ENCODE measurements at regions not wholly inside any gene's neighbourhood (a gene's known extent, or its start where the extent isn't known, plus 50 kb on each side); places are given as distances from the start of the nearest gene placed in this dataset.
"Not testable (repeated sequence)": the region's sequence is repeated elsewhere in the genome, so short reads cannot be mapped to it uniquely, and the experiment has no call there.

DNA sequence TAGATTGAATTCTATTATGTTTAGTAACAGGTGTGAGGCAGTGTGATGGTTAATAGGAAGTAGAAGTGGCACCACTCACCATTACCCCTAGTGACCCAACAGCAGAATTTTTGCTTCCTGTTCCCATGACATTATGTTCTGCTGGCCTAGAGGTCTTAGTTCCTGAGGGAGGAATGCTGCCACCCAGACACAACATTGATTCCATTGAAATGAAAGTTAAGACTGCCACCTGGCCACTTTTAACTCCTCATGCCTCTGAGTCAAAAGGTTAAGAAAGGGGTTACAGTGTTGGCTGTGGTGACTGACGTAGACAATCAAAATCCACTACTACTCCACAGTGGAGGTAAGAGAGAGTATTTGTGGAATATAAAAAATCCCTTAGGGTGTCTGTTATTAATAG, 218.9 kb upstream of the NMUR2 start:
- DNase-seq: no peak

DNA sequence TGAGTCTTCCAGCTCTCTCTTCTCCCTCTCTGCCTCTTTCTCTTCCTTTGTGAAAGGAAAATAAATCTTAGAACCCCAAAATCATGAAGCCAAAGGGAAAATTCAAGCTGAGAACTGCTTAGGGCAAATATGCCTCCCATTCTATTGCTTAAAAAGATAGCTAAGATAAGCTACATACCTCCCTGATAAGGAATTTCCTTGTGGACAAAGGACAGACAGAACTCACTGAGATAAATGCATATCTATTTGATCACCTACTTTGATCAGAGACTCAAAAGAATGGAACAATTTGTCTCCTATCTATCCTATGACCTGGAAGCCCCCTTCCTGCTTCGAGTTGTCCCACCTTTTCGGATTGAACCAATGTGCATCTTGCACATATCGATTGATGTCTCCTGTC, 220.6 kb upstream of the NMUR2 start:
- no peak for DNase-seq

DNA sequence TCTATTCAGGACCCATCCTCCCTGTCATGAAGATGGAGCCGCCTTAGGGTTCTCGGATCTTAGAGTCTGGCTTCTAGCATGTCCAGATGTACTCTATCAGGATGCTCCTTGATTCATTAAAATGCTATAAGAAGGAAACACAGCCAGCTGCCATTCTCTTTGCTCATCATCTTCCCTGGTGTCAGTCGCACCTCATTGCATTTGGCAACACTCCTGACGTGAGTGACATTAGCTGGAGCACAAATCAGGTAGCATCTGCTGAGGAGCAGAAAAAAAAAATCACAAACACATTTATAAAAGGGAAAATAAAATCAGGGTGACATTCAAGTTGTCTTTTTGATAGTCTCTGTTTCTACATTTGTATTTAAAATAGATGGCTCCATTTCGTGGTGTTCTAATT, 226.1 kb upstream of the NMUR2 start:
- DNase-seq: no peak

DNA sequence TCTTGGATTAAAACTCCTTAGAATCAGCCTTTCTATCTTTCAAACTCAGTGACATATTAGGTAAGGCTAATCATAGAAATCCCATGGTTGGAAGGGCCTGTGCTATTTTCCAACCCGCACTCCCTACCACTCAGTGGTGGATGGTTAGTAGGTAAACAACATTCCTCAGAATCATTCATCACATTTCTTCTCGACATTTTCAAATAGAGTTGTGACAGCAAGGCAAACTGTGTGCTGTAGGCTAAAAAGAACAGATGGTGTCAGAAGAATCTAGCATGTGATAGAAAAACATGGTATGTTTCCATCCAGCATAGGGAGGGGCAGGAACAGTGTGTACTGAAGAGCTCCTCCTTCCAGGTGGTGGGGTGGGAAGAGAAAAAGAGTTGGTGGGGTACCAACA, 227.3 kb upstream of the NMUR2 start:
- DNase-seq: no peak

DNA sequence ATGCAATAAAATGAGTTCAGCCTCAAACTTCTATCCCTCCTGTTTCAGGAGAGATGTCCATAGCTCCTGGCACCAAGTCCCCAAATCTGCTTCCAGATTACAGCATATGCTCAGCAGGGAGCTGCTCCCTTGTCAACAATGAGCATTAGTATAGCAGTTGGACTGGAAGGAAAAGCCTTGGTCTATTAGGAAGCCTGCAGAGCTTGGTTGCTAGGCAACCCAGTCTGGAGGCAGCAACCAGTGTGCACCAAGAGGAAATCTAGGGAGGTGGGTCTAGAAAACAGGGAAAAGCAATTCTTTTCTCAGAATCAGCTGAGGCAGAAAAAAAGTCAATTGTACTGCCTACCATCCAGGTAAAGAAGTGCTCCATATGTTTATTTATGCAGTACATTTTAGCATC, 229.5 kb upstream of the NMUR2 start:
- no peak for DNase-seq

DNA sequence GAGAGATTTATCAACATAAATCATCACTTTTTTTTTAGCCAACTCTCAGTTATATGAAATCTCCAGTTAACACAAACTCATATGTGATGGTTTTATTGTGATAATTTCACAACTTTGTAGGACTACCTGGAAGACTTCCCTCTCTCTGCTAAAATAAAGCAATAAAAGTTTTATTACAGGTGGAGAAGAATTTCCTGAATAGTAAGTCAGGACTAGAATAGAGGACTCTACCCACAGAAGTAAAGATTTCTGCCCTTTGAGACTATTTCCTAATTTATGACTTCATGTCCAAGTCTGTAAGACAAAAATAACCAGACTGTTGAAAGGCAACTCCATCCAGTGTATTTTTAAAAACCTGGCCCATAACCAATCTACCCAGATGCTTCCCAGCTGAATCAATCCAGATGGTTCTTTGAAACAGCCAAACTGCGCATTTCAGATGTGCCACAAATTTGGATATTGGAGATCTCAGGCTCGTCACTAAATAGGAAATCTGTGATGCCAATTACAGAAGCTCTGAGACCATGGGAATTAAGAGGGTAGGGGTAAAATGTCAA, 234.0 kb upstream of the NMUR2 start:
- no peak for DNase-seq

DNA sequence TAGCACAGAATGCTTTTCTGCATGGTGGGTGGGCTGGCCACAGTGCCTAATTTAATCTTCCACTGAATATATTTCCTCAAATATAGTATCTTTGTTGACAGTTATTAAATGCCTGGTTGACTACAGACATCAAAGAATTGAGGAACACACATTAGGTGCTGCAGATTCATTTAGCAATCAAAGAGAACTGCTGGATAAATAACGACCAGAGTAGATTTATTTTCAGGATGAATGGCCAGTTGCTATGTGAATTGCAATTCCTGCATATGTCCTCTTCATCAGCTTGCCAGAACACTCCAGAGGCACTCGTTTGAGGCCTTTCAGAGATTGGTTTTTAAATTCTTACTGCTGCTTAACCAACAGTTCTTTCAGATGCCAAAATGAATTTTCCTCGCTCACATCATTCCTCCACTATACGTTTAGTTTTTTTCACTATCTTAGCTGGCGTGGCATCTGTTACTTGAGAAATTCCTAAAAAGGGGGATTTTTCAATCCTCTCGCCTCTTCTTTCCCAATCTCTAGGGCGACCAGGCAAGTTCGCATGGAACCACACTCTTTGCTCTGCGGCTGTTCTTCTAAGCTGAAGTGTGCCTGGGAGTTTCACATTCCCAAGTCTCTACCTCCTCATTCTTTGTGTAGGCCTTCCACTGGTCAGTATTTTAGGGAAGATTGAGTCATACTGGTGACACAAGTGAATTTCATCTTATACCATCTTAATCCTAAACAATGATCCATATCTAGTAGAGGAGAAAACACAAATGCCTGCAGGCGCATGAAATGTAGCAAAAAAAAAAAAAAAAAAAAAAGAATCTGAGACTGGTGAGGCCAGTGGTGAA, 237.1 kb upstream of the NMUR2 start:
- DNase-seq: no peak

DNA sequence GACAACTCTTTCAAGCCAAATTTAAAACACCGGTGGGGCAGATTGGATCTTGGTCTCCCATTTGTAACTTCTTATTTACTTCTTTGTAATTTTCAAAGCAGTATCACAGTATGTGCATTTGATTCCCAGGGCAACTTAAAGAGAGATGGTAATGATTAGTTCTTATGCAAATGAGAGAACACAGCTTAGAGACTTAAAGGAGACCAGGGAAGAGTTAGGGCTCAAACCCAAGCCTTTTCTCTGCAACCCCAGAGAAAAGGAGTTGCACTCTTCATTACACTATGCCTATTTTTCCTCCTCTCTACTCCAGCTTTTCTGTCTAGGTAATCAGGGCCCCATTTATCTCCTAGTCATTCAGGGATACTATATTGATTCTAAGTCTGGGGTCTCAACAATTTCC, 237.8 kb upstream of the NMUR2 start:
- DNase-seq: no peak

DNA sequence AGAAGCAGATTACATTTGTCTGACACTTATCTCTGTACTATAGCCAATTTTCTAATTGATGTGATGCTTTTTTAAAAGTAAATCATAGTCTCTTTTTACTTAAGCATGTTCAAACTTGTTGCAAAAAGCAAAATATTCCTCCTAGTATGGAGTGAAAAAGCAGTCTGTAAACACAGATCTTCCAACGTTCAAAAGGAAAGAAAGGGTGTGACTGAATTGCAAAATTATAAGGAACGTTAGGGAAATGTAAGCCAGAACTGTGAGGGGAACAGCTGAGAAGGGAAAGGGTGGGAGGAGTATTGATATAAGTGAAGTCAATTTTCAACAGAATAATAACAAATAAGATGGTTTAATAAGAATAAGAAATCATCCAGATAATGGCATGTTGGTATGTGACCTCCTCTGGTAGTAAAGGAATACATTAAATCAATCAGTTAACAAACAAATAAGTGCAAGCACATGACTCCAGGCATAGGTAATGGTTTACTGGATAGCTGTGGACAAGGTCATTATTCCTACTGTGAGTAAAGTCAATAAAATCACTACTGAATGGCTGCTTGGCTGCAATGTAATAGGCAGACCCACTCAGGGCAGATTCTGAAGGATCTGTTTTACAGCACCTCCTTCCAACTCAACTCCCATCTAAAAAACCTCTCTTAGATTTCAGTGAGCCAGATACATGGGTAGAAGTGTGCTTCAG, 239.1 kb upstream of the NMUR2 start:
- no peak for DNase-seq

DNA sequence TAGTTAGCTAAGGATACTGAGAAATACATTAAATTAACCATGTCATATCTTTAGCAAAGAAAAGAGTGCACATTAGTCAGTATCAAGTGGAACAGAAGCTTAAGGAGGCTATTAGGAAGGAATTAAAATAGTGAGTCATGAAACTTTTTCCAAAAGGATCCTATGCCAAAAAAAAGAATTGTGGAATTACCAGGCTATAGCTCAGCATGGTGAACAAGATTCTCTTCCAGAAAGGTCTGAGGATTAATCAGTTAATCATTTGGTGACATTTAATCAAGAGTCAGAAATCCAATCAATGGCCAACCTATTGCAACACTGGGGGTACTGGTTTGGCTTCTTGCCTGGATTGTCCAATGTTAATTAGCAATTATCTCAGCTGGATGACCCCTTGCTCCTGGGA, 244.5 kb upstream of the NMUR2 start:
- DNase-seq: no peak

DNA sequence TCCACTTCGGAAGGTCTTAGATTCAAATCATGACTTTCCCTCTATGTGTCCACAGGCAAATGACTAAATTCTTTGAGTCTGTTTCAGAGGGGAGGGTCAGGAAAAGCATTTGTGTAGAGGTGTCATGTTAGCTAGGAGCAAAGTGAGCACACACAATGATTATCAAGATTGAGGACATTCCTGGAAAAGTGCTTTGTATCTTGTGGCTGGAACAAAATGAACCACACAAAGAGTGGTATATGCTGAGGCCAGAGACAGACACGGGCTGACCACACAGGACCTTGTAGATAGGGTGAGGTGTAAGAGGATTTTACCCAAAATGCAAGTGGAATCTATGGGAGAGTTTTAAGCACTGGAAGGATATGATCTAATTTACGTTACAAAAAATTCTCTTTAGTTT, 245.3 kb upstream of the NMUR2 start:
- no peak for DNase-seq

DNA sequence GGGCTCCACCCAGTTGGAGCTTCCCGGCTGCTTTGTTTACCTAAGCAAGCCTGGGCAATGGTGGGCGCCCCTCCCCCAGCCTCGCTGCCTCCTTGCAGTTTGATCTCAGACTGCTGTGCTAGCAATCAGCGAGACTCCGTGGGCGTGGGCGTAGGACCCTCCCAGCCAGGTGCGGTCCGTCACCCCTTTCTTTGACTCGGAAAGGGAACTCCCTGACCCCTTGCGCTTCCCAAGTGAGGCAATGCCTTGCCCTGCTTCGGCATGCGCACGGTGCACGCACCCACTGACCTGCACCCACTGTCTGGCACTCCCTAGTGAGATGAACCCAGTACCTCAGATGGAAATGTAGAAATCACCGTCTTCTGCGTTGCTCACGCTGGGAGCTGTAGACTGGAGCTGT, 254.4 kb upstream of the NMUR2 start:
- DNase-seq: not testable (repeated sequence)

DNA sequence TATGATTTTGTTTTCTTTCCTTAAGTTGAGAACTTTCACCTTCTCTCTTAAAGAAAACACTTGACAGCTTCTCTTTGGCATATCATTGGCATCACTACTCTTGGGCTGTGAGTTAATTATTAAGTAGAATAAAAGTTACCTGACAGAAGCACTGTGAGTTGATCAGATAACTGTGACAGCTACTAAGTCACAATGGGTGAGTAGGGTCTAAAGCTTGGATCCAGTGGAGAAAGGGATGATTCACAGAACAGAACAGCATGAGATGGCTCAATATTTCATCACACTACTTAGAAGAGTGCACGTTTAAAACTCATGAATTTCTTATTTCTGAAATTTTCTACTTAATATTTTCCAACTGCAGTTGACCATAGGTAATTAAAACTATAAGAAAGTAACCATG, 268.5 kb upstream of the NMUR2 start:
- no peak for DNase-seq

DNA sequence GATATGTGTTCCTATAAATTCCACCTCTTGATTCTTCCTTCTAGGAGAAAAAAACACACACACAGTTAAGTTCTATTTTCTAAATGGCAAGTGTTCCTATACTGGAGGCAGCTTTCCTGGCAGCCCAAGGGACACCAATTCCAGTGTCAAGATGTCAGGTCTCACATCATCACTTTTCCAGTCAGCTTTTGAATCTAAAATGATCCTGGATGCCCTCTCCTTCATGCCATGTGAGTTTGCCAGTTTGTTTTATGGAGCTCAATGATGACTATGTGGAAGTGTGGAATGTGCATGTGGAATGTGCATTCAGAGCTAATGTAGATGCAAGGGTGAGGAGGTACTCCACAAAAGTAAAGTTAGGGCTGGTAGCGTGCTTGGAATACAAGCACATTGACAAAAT, 269.3 kb upstream of the NMUR2 start:
- DNase-seq: no peak

DNA sequence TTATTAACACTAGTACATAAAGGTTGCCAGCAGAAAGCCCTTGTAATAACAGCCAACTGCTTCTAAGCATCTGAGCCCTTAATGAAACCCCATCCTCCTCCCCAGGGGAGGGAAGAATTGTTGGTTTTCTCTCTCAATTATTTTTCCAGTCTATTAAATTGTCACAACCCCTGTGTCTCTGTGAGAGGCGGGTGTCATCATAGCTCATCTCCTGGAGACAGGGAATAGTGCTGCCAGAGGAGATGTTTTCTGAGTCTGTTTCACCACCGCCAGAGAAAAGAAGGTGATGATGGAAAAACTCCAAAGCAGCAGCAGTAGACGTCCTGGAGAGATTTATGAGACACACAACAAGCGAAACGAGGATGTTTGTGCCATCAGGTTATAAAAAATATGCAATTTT, 271.1 kb upstream of the NMUR2 start:
- no peak for DNase-seq

DNA sequence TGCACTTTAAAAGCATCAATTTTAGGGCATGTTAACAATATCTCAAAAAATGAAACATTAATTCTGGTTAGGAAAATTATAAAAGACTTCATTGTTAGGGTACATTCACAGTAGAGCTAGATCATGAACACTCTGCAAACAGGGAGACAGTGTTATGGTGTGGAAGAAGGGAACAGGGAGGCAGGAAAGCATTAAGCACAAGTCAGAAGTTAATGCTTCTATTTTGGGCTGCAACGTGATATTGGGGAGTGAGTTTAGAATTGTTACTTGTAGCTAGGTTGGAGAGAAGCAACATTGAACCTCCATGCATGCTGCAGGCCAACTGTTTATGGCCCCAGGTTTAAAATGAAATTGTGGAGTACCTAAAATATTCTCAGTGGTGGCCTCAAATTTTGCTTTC, 278.1 kb upstream of the NMUR2 start:
- no peak for DNase-seq

DNA sequence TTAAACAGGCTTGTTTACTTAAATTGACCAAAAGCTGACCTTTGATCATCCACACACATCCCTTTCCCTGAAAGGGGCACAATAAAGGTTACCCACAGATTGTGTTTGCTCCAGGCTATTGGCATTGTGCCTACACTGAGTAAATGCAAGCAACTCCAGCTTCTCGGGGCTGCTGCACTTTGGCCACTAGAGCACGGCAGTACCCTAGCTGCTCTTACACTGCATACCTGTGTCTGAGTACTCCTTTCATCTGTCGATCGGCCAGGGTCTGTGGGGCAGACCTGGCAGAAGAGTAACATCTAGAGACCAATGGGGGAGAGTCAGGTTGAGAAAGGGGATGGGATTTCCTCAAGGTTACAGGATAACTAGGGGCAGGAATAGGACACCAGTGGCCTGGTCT, 281.9 kb upstream of the NMUR2 start:
- no peak for DNase-seq

DNA sequence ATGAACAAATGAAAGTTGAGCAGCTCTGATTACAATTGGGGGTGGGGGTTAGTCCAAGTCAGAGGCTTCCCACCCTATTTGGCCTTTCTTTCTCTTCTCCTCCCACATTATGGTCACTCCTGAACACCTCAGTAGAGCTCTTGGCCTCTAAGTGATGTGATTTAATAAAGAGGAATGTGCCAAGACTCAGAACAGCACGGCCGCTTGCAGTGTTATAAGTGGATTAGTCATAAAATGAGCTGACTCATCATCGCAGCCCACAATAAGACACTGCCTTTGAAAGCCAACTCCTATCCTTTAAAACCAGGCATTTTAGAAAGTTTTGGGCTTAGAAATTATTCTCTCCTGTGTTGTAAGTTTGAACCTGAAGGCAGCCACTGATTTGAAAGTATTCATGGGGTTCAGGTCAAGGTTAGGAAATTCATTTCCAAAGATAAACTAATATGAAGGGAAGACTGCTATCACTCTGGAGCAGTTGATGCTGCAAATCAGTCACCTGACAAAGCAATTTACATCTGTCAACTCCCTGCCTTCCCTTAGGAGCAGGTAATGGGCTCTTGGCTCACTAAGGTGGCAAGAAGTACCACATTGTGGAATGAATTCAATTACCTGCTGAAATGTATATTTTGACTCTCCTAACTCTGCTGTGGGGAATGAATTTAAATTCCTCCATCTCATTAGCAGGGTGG, 283.6 kb upstream of the NMUR2 start:
- DNase-seq: no peak

DNA sequence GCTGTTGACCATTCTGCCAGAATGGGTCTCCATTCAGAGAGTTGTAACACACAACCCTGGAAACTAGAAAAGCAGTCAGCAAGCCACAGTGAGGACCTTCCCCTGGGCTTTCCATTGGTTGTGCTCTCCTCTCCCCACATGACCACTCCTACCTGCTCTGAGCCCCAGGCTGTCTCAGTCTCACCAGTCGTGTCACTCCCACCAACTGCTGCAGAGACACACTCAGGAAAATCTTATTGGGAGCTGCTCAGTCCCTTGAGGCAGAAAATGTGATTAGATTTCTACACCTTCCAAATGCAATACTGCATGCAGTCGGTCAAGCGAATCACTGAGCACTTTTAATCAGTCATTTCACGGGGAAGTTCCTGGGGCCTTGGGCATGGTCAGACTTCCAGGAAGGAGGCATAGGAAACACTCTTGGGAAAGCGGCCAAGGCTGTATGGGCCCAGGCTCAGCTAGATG, 284.2 kb upstream of the NMUR2 start:
- DNase-seq: no peak

DNA sequence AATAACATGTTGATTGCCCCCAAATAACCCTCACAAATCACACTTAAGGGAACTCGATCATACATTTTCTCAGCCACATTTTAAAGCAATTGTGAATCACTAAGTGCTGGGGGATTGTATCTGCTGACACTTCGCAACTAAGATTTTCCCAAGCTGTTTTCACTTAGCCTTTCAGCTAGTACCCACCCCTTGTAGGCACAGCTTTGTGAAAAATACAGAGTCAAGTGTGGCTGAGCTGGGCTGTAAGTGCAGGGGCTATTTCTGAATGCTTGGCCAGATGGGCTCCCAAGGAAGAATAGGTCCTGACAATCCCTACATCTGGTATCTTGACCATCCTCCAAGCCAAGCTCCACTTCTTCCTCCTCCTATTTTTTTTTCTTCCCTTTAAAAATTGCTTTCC, 289.2 kb upstream of the NMUR2 start:
- DNase-seq: no peak

DNA sequence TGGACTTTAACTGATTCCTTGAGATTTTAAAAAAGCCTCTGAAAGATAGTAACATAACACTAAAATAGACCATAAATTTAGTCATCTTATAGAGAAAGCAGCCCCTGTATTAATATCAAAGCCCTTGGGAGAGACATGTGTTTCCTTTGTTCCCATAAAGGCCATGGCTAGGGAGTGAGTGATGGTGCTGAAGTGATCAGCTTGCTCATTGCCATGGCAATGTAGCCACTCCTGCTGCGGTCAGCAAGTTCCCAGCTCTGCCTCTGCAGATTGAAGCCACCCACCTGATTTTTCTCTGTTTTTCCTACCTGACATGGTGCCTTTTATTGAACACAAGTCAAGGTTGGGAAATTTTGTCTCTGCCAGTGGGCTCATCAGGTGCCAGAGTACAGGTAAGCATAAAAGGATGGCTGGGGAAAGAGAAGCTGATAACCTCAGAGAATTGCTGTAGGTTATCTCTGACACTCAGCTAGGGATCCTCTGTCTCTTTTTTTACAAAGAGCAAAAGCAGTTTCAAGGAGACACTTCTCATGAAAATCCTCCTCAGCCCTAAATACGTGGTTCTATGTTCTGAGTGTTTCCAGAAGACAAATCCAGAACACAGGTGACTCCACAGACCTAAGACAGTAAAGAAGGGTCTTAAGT, 296.3 kb upstream of the NMUR2 start:
- no peak for DNase-seq

DNA sequence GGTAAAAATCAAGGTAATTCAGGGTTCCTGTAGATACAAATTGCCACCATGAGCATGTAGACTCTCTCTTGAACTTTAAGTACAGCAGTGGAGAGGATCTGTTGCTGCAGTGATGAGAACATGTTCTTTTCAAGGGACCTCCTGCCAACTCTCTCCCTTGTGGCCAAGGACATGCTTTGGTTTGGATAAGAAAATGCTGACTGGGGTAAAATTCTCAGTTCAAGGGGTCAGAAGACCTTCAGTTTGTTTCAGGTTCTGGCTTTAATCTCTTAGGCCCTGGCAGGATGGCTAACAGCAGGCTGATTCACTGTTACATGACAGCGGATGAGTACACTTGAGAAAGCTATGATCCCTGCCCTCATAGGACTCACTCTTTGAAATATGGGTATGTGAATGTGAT, 299.2 kb upstream of the NMUR2 start:
- DNase-seq: no peak

DNA sequence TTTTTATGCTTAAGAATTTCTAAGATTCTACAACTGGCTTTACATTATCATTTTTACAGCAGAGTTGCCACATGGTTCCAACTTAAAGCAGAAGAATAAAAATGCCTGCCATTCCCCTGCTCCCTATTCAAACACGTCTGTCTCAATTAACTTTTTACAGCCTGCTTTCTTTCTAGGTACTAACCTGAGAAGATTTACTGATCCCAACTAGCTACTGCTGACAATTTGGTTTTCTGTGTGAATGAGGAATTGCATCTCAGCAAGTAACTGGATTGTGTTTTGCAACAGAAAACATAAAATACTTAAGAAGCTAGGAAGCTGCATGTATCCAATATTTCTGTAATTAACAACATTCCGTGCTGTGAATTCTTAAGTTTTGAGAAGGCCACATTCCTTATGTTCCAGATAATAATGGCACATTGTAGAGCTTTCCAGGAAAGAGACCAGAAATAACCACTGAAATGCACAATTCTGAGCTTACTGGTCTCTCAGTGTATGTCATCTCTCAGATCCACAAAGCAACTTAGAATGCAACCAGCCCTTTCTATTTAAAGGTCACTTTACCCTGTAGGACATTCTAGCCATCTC, 306.8 kb upstream of the NMUR2 start:
- no peak for DNase-seq
